NK-92 treated with Interleukin-12 subunit alpha and Interleukin-12 subunit beta, amount 100 ng/mL, for 24 hours (cell line): ENCODE measurements at regions not wholly inside any gene's neighbourhood (a gene's known extent, or its start where the extent isn't known, plus 50 kb on each side); places are given as distances from the start of the nearest gene placed in this dataset.

Experiments used
- DNase-seq: peaks from one replicate; lab custom pipeline; 2025; lab: John Stamatoyannopoulos, UW

GRCh38 chr1:237998581-237998980 lies 107.9 kb upstream of the ZP4 start:
- no peak for DNase-seq

GRCh38 chr1:237983496-237983895 lies 92.8 kb upstream of the ZP4 start:
- no peak for DNase-seq

GRCh38 chr1:237981223-237981622 lies 90.5 kb upstream of the ZP4 start:
- DNase-seq: no peak

- no peak for DNase-seq
These were observed 85.6 kb upstream of the ZP4 start for GRCh38 chr1:237976331-237976730.

- no peak for DNase-seq
These were observed 85.2 kb upstream of the ZP4 start for GRCh38 chr1:237975903-237976302.

GRCh38 chr1:237975376-237975775 lies 84.7 kb upstream of the ZP4 start:
- no peak for DNase-seq

- DNase-seq: no peak
These were observed 81.5 kb upstream of the ZP4 start for GRCh38 chr1:237972186-237972585.

GRCh38 chr1:237962985-237963384 lies 72.3 kb upstream of the ZP4 start:
- no peak for DNase-seq

- no peak for DNase-seq
These were observed 71.0 kb upstream of the ZP4 start for GRCh38 chr1:237961754-237962153.

- no peak for DNase-seq
These were observed 69.1 kb upstream of the ZP4 start for GRCh38 chr1:237959838-237960237.

GRCh38 chr1:237953238-237953637 lies 62.5 kb upstream of the ZP4 start:
- DNase-seq: no peak
